ENCODE measurements at regions not wholly inside any gene's neighbourhood (a gene's known extent, or its start where the extent isn't known, plus 50 kb on each side); places are given as distances from the start of the nearest gene placed in this dataset.

GRCh38 chr20:56964901-56965300 lies 301.5 kb downstream of the BMP7 start:
- Histone ChIP-seq H3K9ac (ENCODE audit: insufficient read length) (no peak overlapping the region), H3K36me3 (ENCODE audit: insufficient read depth, low read length) (no peaks in the 10 kb centered on the region), H3K9me3 (ENCODE audit: low read depth, low read length) (no peaks in the 10 kb centered on the region), H3K27ac (no peak overlapping the region), H3K4me3 (no peak overlapping the region)
- no peak for DNase-seq (ENCODE audit: low read depth, low spot score)
- TF ChIP-seq POLR2AphosphoS5 (IDR thresholded peaks at IDR 0.05; ENCODE audit: borderline replicate concordance, low read depth, low read length) (no peak), FOXP2 (optimal IDR thresholded peaks at IDR 0.05; ENCODE audit: control extremely low read depth, extremely low read length, insufficient read depth) (no peak), EZH2 (IDR thresholded peaks at IDR 0.05) (no peak)

GRCh38 chr20:56967916-56968315 lies 298.5 kb downstream of the BMP7 start:
- DNase-seq (ENCODE audit: low read depth, low spot score): no peak
- no peaks in the 10 kb centered on the region for H3K9me3 ChIP-seq (ENCODE audit: low read depth, low read length)
- no peaks in the 10 kb centered on the region for H3K36me3 ChIP-seq (ENCODE audit: insufficient read depth, low read length)
- TF ChIP-seq FOXP2 (optimal IDR thresholded peaks at IDR 0.05; ENCODE audit: control extremely low read depth, extremely low read length, insufficient read depth): no peak
- no peak for TF ChIP-seq EZH2 (IDR thresholded peaks at IDR 0.05)
- TF ChIP-seq POLR2AphosphoS5 (IDR thresholded peaks at IDR 0.05; ENCODE audit: borderline replicate concordance, low read depth, low read length): no peak
- no peak overlapping the region for H3K9ac ChIP-seq (ENCODE audit: insufficient read length)
- no peak overlapping the region for H3K27ac ChIP-seq
- H3K4me3 ChIP-seq: no peak overlapping the region

DNA sequence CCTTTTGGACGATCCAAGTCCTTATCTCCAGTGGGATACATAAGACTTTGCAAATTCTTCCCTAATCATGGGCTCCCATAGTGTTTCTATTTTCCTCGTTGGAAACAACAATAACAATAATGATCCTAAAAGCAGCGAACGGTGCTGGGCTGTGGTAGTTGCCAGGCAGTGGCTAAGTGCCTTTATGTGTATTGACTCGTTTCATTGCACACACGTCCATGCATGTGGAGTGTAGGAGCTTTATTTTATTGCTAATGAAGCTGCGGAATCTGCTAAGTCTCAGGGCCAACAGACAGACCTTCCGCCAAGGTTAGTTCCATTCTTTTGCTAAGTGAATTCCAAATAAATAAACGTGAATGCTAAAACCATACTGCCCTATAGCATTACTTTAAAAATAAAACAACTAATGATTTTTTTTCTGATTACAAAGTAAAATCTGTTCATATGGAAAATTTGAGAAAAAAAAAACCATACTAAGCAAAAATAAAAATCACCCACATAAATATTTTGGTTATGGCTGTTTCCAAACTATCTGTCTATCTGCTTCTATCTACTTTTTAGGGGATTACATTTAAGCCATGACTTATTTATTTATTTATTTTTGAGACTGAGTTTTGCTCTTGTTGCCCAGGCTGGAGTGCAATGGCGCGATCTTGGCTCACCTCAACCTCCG lies 297.9 kb downstream of the BMP7 start:
- H3K9me3 ChIP-seq (ENCODE audit: low read depth, low read length): no peaks in the 10 kb centered on the region
- DNase-seq (ENCODE audit: low read depth, low spot score): no peak
- no peak overlapping the region for H3K9ac ChIP-seq (ENCODE audit: insufficient read length)
- no peak for TF ChIP-seq POLR2AphosphoS5 (IDR thresholded peaks at IDR 0.05; ENCODE audit: borderline replicate concordance, low read depth, low read length)
- TF ChIP-seq EZH2 (IDR thresholded peaks at IDR 0.05): no peak
- TF ChIP-seq FOXP2 (optimal IDR thresholded peaks at IDR 0.05; ENCODE audit: control extremely low read depth, extremely low read length, insufficient read depth): no peak
- H3K27ac ChIP-seq: no peak overlapping the region
- H3K4me3 ChIP-seq: no peak overlapping the region
- H3K36me3 ChIP-seq (ENCODE audit: insufficient read depth, low read length): no peaks in the 10 kb centered on the region

DNA sequence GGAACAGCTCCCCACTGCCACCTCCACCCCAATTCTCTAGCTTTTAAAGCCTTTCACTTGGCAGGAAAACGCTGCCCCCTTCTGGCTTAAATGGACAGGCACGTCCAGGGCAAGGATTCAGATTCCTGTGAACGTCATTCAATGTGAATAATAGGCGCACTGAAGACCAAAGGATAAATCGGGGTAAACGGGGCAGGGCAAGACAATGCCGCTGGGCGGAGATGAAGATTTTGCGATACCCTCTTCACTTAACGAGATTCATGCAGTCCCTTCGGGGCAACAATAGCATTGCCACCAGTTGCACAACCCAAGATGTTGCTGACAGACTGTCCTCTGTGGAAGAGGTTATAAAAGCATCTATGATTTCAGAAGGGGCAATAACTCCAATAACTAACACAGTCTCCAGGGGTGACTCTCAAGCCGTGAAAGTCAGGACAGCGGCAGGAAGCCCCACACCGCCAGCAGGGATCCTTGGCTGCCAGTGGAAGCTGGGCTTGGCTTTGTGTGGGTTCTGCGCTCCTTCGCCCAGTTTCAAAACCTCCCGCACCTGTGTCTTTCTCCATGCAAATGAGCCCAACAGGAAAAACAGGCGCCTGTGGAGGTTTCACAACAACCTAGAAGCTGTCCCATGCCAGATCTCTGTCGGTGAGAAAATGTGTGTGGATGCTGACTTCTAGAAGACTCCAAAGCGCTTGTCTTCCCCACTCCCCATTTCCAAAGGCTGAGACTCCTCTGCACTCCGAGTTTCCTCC lies 291.8 kb downstream of the BMP7 start:
- Histone ChIP-seq H3K9me3 (ENCODE audit: low read depth, low read length) (no peaks in the 10 kb centered on the region), H3K4me3 (no peak overlapping the region), H3K36me3 (ENCODE audit: insufficient read depth, low read length) (no peaks in the 10 kb centered on the region), H3K9ac (ENCODE audit: insufficient read length) (no peak overlapping the region), H3K27ac (no peak overlapping the region)
- TF ChIP-seq FOXP2 (optimal IDR thresholded peaks at IDR 0.05; ENCODE audit: control extremely low read depth, extremely low read length, insufficient read depth): no peak
- no peak for TF ChIP-seq POLR2AphosphoS5 (IDR thresholded peaks at IDR 0.05; ENCODE audit: borderline replicate concordance, low read depth, low read length)
- TF ChIP-seq EZH2 (IDR thresholded peaks at IDR 0.05): no peak
- DNase-seq (ENCODE audit: low read depth, low spot score): no peak

- H3K36me3 ChIP-seq (ENCODE audit: insufficient read depth, low read length): no peaks in the 10 kb centered on the region
- H3K4me3 ChIP-seq: no peak overlapping the region
- no peaks in the 10 kb centered on the region for H3K9me3 ChIP-seq (ENCODE audit: low read depth, low read length)
- H3K9ac ChIP-seq (ENCODE audit: insufficient read length): no peak overlapping the region
- DNase-seq (ENCODE audit: low read depth, low spot score): no peak
- no peak for TF ChIP-seq EZH2 (IDR thresholded peaks at IDR 0.05)
- no peak for TF ChIP-seq FOXP2 (optimal IDR thresholded peaks at IDR 0.05; ENCODE audit: control extremely low read depth, extremely low read length, insufficient read depth)
- TF ChIP-seq POLR2AphosphoS5 (IDR thresholded peaks at IDR 0.05; ENCODE audit: borderline replicate concordance, low read depth, low read length): no peak
- no peak overlapping the region for H3K27ac ChIP-seq
Observed at GRCh38 chr20:56975838-56976237, 290.6 kb downstream of the BMP7 start.

GRCh38 chr20:56976336-56976735 lies 290.1 kb downstream of the BMP7 start:
- no peak for DNase-seq (ENCODE audit: low read depth, low spot score)
- no peaks in the 10 kb centered on the region for H3K9me3 ChIP-seq (ENCODE audit: low read depth, low read length)
- no peaks in the 10 kb centered on the region for H3K36me3 ChIP-seq (ENCODE audit: insufficient read depth, low read length)
- no peak overlapping the region for H3K27ac ChIP-seq
- TF ChIP-seq EZH2 (IDR thresholded peaks at IDR 0.05) (no peak), FOXP2 (optimal IDR thresholded peaks at IDR 0.05; ENCODE audit: control extremely low read depth, extremely low read length, insufficient read depth) (no peak), POLR2AphosphoS5 (IDR thresholded peaks at IDR 0.05; ENCODE audit: borderline replicate concordance, low read depth, low read length) (no peak)
- no peak overlapping the region for H3K4me3 ChIP-seq
- no peak overlapping the region for H3K9ac ChIP-seq (ENCODE audit: insufficient read length)

DNA sequence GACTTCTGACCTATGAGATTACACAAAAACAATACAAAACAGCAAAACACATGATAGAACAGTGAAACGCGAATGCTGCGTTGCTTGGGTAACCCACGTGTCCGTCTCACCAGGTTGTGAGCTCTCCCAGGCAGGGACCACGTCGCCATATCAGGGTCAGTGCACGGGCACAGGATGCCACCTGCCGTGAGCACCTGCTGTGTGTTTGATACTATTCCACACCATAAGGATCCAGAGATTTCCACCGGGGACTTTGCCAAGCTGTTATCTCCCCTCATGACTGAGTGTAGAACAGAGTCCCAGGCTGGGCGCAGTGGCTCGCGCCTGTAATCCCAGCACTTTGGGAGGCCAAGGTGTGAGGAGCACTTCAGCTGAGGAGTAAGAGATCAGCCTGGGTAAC lies 288.0 kb downstream of the BMP7 start:
- Histone ChIP-seq H3K36me3 (ENCODE audit: insufficient read depth, low read length) (no peaks in the 10 kb centered on the region), H3K9me3 (ENCODE audit: low read depth, low read length) (no peaks in the 10 kb centered on the region), H3K27ac (no peak overlapping the region), H3K4me3 (no peak overlapping the region), H3K9ac (ENCODE audit: insufficient read length) (no peak overlapping the region)
- TF ChIP-seq FOXP2 (optimal IDR thresholded peaks at IDR 0.05; ENCODE audit: control extremely low read depth, extremely low read length, insufficient read depth) (no peak), EZH2 (IDR thresholded peaks at IDR 0.05) (no peak), POLR2AphosphoS5 (IDR thresholded peaks at IDR 0.05; ENCODE audit: borderline replicate concordance, low read depth, low read length) (no peak)
- no peak for DNase-seq (ENCODE audit: low read depth, low spot score)

DNA sequence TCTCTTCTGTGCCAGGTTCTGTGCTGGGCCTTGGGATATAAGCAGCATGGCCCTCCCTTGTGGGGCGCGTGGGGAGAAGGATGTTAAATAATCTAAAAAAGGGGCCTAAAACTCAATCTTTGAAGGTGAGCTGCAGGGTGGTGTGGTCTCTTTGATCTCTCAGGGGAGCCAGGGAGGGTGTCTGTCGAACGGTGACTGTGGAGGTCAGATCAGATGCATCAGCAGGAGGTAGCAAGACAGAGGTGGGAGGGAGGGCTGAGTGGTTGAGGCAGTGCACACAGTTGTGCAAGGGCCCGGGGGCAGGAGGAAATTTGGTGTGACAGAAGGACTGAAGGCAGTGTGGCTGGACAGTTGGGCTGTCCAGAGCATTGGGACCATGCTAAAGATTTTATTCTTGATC lies 287.3 kb downstream of the BMP7 start:
- Histone ChIP-seq H3K36me3 (ENCODE audit: insufficient read depth, low read length) (no peaks in the 10 kb centered on the region), H3K27ac (no peak overlapping the region), H3K4me3 (no peak overlapping the region), H3K9me3 (ENCODE audit: low read depth, low read length) (no peaks in the 10 kb centered on the region), H3K9ac (ENCODE audit: insufficient read length) (no peak overlapping the region)
- TF ChIP-seq FOXP2 (optimal IDR thresholded peaks at IDR 0.05; ENCODE audit: control extremely low read depth, extremely low read length, insufficient read depth): no peak
- TF ChIP-seq POLR2AphosphoS5 (IDR thresholded peaks at IDR 0.05; ENCODE audit: borderline replicate concordance, low read depth, low read length): no peak
- no peak for TF ChIP-seq EZH2 (IDR thresholded peaks at IDR 0.05)
- DNase-seq (ENCODE audit: low read depth, low spot score): no peak
